NCI-H2107 (cell line): ENCODE measurements at regions not wholly inside any gene's neighbourhood (a gene's known extent, or its start where the extent isn't known, plus 50 kb on each side); places are given as distances from the start of the nearest gene placed in this dataset.
"Not testable (repeated sequence)": the region's sequence is repeated elsewhere in the genome, so short reads cannot be mapped to it uniquely, and the experiment has no call there.

Experiments
- DNase-seq: peaks from one replicate; lab custom pipeline; 2025; lab: John Stamatoyannopoulos, UW

- DNase-seq, result no peak
These were observed 172.3 kb downstream of the LNPK start for GRCh38 chr2:175829741-175830140.

- no peak for DNase-seq
These were observed 174.2 kb downstream of the LNPK start for GRCh38 chr2:175827856-175828255.

GRCh38 chr2:175824243-175824642, 177.8 kb downstream of the LNPK start:
- DNase-seq, result no peak

DNA sequence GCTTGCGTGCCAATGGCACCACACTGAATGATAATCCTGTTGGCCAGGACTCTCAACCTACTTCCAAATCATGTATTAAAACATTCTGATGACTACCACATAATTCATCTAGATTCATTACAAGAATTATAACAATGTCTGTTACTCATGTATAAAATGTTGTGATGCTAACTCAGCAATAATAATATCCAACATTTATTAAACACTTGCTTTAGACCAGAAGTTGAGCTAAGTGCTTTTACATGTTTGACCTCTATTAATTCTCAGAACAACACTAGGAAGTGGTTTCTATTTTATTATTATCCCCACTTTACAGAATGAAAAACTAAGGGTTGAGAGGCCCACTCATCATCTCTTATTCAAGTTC, 178.4 kb downstream of the LNPK start:
- DNase-seq, result no peak

- no peak for DNase-seq
These were observed 178.9 kb downstream of the LNPK start for GRCh38 chr2:175823002-175823706.

DNA sequence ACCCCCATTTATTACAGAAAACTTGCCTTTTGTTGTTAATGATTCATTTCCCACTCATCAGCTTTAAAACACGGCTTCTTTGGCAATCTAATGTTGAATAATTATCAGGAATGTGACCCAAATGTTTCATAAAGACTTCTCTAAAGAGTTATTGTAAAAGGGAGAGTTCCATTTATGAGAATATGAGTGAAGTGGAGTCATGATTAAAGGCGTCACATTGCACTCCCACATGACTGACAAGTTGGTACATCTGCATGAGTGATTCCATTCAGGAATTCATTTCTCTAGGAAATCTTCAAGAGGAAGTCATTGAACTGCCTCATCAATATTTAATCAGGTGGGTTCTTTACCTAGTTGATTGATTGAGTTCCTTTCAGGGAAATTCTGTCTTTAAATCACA, 184.8 kb downstream of the LNPK start:
- DNase-seq, result no peak

- DNase-seq, result no peak
These were observed 186.5 kb downstream of the LNPK start for GRCh38 chr2:175815537-175815936.

- no peak for DNase-seq
These were observed 190.1 kb downstream of the LNPK start for GRCh38 chr2:175811971-175812370.

DNA sequence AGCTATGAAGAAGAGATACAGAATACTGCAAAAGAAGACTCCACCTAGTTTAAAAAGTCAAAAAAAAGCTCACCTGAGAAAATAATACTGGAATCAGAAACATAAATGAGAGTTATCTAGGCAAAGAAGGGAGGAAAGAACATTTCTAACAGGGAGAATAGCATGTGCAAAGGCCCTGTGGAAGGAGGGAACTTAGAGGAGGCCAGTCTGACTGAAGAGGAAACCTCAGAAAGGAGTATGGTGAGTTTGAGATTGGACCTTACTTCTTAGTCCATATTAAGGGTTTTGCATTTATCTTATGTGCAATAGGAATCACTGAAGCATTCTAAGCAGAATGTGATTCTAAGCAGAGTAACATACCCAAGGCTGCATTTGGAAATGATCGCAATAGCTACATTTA, 193.2 kb downstream of the LNPK start:
- no peak for DNase-seq

- DNase-seq, result no peak
These were observed 194.0 kb downstream of the LNPK start for GRCh38 chr2:175808078-175808477.

GRCh38 chr2:175807031-175807873, 194.8 kb downstream of the LNPK start:
- no peak for DNase-seq

DNA sequence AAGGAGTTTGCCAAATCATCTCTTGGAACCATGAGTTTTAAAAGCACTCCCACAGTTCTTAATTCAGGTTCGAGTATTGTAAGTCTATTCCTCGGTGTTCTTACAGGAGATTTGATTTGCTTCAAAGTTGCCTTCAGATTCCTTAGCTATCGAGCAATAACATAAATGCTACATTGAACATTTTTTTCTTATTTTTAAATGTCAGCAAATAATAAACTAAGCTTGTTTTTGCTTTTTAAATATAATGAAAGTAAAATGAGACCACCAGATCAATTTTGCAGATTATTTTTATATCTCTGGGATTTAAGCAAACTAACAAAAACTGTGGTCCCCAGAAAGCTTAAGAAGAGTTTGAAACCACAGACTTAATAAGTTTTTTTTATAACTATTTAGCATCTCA, 195.5 kb downstream of the LNPK start:
- no peak for DNase-seq

- DNase-seq, result no peak
These were observed 196.0 kb downstream of the LNPK start for GRCh38 chr2:175806125-175806490.

DNA sequence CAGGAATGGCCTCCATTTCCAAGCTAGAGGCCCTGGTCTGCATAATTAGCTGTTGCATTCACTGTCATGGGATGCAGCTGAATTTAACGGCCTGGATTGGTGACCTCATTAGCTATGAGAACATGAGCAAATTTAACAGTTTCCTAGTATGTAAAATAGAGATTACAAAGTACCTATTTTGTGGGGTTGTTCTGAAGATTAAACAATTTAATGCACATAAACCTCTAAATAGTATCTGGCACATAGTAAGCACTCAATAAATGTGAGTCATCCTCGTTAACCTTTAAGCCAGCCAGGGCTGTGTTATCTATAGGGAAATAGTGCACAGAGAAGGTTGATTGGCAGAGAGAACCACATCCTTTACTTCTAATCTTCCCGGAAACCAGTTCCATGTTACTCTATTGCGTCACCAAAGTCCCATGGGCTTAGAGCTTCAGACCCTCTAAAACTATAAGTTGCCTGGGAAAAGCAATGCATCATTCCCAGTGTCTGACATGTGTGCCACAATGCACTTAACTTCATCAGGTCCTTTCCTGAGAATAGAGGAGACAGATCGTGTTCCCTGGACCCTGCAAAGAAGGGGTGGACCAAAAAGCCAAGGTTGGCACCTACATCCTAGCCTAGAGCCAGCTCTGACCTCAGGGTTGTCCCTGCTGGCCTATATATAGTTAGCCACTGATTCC, 196.5 kb downstream of the LNPK start:
- no peak for DNase-seq

DNA sequence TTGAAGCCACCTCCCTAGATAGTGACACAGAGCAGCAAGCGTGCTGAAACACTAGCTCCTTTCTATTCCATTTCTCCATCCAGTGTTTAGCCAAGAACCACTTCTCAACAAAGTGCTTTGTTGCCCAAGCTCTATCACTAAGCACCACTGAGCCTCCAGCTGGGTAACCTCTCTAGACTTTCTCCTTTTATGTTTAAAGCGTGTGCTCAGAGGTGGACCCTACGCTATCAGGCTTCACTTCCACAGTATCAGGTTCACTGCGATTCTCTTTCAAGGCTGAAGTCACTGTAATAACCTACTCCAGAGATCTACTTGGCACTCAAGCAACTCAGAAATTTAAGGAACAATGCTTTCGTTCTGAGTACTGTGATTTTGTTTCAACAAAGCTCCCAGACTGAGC, 197.9 kb downstream of the LNPK start:
- DNase-seq, result peak; percentile 55

- not testable (repeated sequence) for DNase-seq
These were observed 205.6 kb downstream of the LNPK start for GRCh38 chr2:175796422-175796821.

DNA sequence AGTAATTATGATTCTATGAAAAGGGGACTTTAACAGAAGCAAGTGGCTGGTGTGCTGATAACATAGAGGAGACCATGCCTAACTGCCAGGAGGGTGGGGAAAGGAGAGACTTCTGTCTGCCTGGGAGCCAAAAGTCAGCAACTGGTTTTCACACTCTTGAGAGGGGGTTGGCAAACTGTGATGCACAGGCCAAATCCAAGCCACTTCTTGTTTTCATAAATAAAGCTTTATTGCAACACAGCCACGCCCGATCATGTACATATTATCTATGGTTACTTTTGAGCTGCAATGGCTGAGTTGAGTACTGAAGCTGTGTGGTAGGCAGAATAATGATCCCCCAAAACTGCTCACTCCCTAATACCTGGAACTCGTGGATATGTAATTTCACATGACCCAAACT, 208.4 kb downstream of the LNPK start:
- DNase-seq, result no peak

- no peak for DNase-seq
These were observed 209.2 kb downstream of the LNPK start for GRCh38 chr2:175792881-175793280.

DNA sequence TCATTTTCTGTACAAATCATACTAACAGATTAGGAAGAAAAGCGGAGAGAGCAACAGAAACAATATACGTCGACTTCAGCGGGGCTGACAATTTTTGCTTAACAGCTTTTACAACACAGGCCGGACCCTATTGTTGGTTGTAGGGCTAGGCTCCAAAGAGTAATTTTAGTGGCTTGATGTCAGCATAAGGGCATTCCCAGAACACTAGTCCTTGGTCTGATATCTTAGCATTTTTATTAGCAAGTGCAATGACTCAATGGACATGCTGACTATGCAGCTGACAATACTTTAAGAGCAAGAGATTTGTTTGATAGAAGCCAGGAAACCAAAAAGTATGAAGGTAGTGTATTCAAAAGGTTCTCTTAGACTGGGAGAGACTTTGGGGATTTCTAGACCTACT, 209.9 kb downstream of the LNPK start:
- no peak for DNase-seq

GRCh38 chr2:175786471-175787124, 215.5 kb downstream of the LNPK start:
- no peak for DNase-seq

DNA sequence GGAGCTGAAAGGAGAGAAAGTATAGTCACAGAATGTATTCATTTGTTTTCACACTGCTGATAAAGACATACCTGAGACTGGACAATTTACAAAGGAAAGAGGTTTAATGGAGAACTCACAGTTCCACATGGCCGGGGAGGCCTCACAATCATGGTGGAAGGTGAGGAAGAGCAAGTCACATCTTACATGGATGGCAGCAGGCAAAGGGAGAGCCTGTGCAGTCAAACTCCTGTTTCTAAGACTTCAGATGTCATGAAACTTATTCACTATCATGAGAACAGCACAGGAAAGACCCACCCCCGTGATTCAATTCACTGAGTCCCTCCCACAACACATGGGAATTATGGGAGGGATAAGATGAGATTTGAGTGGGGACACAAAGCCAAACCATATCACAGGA, 224.7 kb downstream of the LNPK start:
- DNase-seq, result not testable (repeated sequence)

DNA sequence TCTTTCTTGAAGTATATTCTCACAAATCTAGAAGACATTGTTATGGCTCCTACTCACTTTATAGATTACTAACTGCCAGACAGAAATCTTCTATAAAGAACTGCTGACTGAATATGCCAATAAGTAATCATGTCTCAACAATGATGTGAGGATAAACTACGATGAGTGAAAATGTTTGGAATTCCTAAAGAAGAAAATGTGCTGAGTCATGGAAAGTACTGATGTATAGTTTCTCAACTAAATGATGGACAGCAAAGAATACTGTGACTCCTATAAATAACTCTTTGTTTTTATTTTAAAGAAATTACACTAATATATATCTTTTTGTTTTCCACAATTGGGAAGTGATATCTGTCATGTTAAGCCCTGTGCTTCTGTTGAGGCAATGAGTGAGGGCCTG, 232.9 kb downstream of the LNPK start:
- DNase-seq, result no peak

DNA sequence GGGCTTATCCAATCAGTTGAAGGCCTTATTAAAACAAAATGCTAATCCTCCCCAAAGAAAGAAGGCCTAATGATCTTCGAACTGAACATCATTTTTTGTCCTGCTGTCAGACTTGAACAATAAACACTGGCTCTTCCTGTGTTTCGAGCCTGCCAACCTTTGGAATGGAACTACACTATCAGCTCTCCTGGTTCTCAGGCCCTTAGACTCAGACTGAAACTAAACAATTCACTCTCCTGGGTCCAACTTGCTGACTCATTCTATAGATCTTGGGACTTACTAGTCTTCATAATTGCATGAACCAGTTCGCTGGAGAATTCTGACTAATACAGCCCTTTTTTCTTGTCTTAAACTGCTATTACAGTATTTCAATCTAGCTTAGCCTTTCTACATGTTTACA, 235.2 kb downstream of the LNPK start:
- no peak for DNase-seq
